ENCODE measurements at regions not wholly inside any gene's neighbourhood (a gene's known extent, or its start where the extent isn't known, plus 50 kb on each side); places are given as distances from the start of the nearest gene placed in this dataset.

DNA sequence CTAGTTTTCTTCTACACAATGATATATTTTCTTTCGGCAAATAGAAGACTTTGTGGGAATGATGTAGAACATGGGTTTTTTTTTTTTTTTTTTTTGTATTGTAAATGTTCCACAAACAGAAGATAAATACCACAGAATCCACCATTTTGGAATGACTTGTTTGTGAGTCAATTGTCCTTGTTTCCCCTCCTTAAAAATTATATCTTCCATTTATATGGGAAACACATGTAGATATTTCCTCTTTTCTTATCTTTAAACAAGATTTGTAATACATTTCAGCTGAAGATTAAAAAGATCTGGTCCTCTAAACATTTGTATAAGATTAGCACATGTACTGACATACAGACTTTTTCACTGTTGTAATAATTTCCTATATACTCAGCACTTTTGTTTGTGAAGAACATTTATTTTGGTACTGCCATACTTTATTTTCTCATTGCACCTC lies 304.6 kb downstream of the SPRY1 start:
- TF ChIP-seq EP300 (IDR thresholded peaks at IDR 0.05) (no peak), POLR2AphosphoS5 (IDR thresholded peaks at IDR 0.05) (no peak), POLR2A (IDR thresholded peaks at IDR 0.05) (no peak)
- TF ChIP-seq, protein P1, sequence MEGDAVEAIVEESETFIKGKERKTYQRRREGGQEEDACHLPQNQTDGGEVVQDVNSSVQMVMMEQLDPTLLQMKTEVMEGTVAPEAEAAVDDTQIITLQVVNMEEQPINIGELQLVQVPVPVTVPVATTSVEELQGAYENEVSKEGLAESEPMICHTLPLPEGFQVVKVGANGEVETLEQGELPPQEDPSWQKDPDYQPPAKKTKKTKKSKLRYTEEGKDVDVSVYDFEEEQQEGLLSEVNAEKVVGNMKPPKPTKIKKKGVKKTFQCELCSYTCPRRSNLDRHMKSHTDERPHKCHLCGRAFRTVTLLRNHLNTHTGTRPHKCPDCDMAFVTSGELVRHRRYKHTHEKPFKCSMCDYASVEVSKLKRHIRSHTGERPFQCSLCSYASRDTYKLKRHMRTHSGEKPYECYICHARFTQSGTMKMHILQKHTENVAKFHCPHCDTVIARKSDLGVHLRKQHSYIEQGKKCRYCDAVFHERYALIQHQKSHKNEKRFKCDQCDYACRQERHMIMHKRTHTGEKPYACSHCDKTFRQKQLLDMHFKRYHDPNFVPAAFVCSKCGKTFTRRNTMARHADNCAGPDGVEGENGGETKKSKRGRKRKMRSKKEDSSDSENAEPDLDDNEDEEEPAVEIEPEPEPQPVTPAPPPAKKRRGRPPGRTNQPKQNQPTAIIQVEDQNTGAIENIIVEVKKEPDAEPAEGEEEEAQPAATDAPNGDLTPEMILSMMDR (IDR thresholded peaks at IDR 0.05): no peak
- 88 to 94% methylated on average over 1 of the region's 1 CpG for WGBS, 2 donors
- H3K4me3 ChIP-seq: no peak overlapping the region
- peak overlapping the region in 1 of 4 donors; percentile 32 for H3K27ac ChIP-seq
- H3K36me3 ChIP-seq: no peaks in the 10 kb centered on the region
- ATAC-seq (ENCODE audit: low FRiP score in 2 of 2) (no peak), DNase-seq (no peak)
- H3K4me1 ChIP-seq: no peaks in the 10 kb centered on the region
- no peaks in the 10 kb centered on the region for H3K27me3 ChIP-seq
- no peaks in the 10 kb centered on the region for H3K9me3 ChIP-seq

GRCh38 chr4:123705419-123705818 lies 308.8 kb downstream of the SPRY1 start:
- H3K27me3 ChIP-seq: no peaks in the 10 kb centered on the region
- no peaks in the 10 kb centered on the region for H3K4me1 ChIP-seq
- H3K36me3 ChIP-seq: no peaks in the 10 kb centered on the region
- 78 to 79% methylated on average over 6 of the region's 6 CpGs for WGBS, 2 donors
- TF ChIP-seq POLR2AphosphoS5 (IDR thresholded peaks at IDR 0.05) (no peak), POLR2A (IDR thresholded peaks at IDR 0.05) (no peak), EP300 (IDR thresholded peaks at IDR 0.05) (no peak)
- TF ChIP-seq, protein P1 (IDR thresholded peaks at IDR 0.05): no peak
- no peak overlapping the region for H3K27ac ChIP-seq
- peaks cover 0 to 19% (median 9%) of the 10 kb centered on the region in 4 donors for H3K9me3 ChIP-seq
- no peak for ATAC-seq (ENCODE audit: low FRiP score in 2 of 2)
- H3K4me3 ChIP-seq: no peak overlapping the region
- DNase-seq: no peak

DNA sequence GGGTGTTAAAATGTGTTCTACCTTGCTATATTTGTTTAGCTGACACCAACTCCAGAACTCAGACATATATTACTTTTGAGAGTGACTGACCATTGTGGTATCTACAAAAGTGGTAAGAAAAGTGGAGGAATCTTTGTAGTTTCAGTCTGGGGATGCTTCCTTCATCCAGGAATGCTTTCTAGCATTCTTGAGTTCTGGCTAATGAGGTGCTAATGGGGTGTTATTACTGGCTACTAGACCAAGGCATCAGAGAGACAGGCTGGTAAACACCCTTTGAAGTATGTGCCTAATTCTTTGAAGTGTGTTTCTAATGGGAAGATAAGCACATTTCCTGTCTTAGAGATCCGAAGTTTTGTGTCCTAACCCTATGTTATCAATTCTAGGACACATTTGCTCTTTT lies 310.4 kb downstream of the SPRY1 start:
- 33 to 37% methylated on average over 1 of the region's 1 CpG for WGBS, 2 donors
- peaks cover 0 to 19% (median 9%) of the 10 kb centered on the region in 4 donors for H3K9me3 ChIP-seq
- ATAC-seq (ENCODE audit: low FRiP score in 2 of 2) (no peak), DNase-seq (no peak)
- no peaks in the 10 kb centered on the region for H3K4me1 ChIP-seq
- H3K36me3 ChIP-seq: no peaks in the 10 kb centered on the region
- no peak overlapping the region for H3K27ac ChIP-seq
- no peak overlapping the region for H3K4me3 ChIP-seq
- H3K27me3 ChIP-seq: no peaks in the 10 kb centered on the region
- TF ChIP-seq, protein P1 (IDR thresholded peaks at IDR 0.05): no peak
- no peak for TF ChIP-seq POLR2A (IDR thresholded peaks at IDR 0.05)
- TF ChIP-seq EP300 (IDR thresholded peaks at IDR 0.05): no peak
- no peak for TF ChIP-seq POLR2AphosphoS5 (IDR thresholded peaks at IDR 0.05)

GRCh38 chr4:123708902-123709301 lies 312.3 kb downstream of the SPRY1 start:
- Histone ChIP-seq H3K4me3 (no peak overlapping the region), H3K36me3 (no peaks in the 10 kb centered on the region), H3K27me3 (no peaks in the 10 kb centered on the region), H3K27ac (no peak overlapping the region), H3K9me3 (peaks cover 0 to 19% (median 9%) of the 10 kb centered on the region in 4 donors), H3K4me1 (no peaks in the 10 kb centered on the region)
- TF ChIP-seq, protein P1 (IDR thresholded peaks at IDR 0.05): no peak
- TF ChIP-seq POLR2A (IDR thresholded peaks at IDR 0.05): no peak
- no peak for TF ChIP-seq EP300 (IDR thresholded peaks at IDR 0.05)
- TF ChIP-seq POLR2AphosphoS5 (IDR thresholded peaks at IDR 0.05): no peak
- 89 to 100% methylated on average over 2 of the region's 2 CpGs for WGBS, 2 donors
- ATAC-seq (ENCODE audit: low FRiP score in 2 of 2) (no peak), DNase-seq (no peak)

- no peaks in the 10 kb centered on the region for H3K36me3 ChIP-seq
- H3K27ac ChIP-seq: no peak overlapping the region
- whole genome bisulfite sequencing, 2 donors: 64 to 92% methylated on average over 3 of the region's 3 CpGs
- H3K27me3 ChIP-seq: no peaks in the 10 kb centered on the region
- peaks cover 0 to 19% (median 9%) of the 10 kb centered on the region in 4 donors for H3K9me3 ChIP-seq
- no peaks in the 10 kb centered on the region for H3K4me1 ChIP-seq
- TF ChIP-seq, protein P1 (IDR thresholded peaks at IDR 0.05): no peak
- no peak for TF ChIP-seq POLR2A (IDR thresholded peaks at IDR 0.05)
- no peak for TF ChIP-seq EP300 (IDR thresholded peaks at IDR 0.05)
- no peak for TF ChIP-seq POLR2AphosphoS5 (IDR thresholded peaks at IDR 0.05)
- DNase-seq (no peak), ATAC-seq (ENCODE audit: low FRiP score in 2 of 2) (no peak)
- H3K4me3 ChIP-seq: no peak overlapping the region
Measured at GRCh38 chr4:123709336-123709735, 312.7 kb downstream of the SPRY1 start.

Measured in upper lobe of left lung (tissue), 6 donors.